Kidney (tissue), 13 donors: ENCODE measurements at regions not wholly inside any gene's neighbourhood (a gene's known extent, or its start where the extent isn't known, plus 50 kb on each side); places are given as distances from the start of the nearest gene placed in this dataset.
"Not testable (repeated sequence)": the region's sequence is repeated elsewhere in the genome, so short reads cannot be mapped to it uniquely, and the experiment has no call there.

ENCODE experiments used
- DNase-seq, 5 donors: peaks; one replicate each; pipeline ENCODE4 v3.0.0-alpha.2; 2013 to 2020
- FAIRE-seq: peaks from 2 replicates; lab custom pipeline; 2012; peaks lifted over from hg19 to GRCh38; lab: Jason Lieb, UNC
- H3K27ac ChIP-seq, 2 donors: one replicate each; pipeline ENCODE4 v1.7.0; 2013; ENCODE audit warnings: low read depth in 2 of 2, low read length in 2 of 2, inconsistent platforms in 1 of 2
- H3K27me3 ChIP-seq: one replicate; pipeline ENCODE4 v1.7.1; 2013; ENCODE audit warnings: low read length, inconsistent platforms; ENCODE audit not compliant: control insufficient read depth, insufficient read depth
- H3K36me3 ChIP-seq, 3 donors: one replicate each; pipeline versions ENCODE4 v1.7.0 to v1.7.1; 2013; ENCODE audit warnings: low read length in 3 of 3, control low read depth in 1 of 3, inconsistent platforms in 1 of 3; ENCODE audit not compliant: insufficient read depth in 3 of 3, control insufficient read depth in 2 of 3
- H3K4me1 ChIP-seq, 3 donors: one replicate each; pipeline versions ENCODE4 v1.7.0 to v1.7.1; 2013; ENCODE audit warnings: low read length in 3 of 3, inconsistent platforms in 1 of 3, low read depth in 1 of 3; ENCODE audit not compliant: control insufficient read depth in 2 of 3, insufficient read depth in 2 of 3
- H3K4me3 ChIP-seq, 3 donors: one replicate each; pipeline versions ENCODE4 v1.7.0 to v1.8.1; 2013; ENCODE audit warnings: low read length in 3 of 3, control low read depth in 1 of 3, inconsistent platforms in 1 of 3
- H3K9ac ChIP-seq, 3 donors: one replicate each; pipeline versions ENCODE4 v1.7.0 to v1.7.1; 2013; ENCODE audit warnings: low read length in 3 of 3, control low read depth in 1 of 3, inconsistent platforms in 1 of 3
- H3K9me3 ChIP-seq, 3 donors: one replicate each; pipeline versions ENCODE4 v1.7.0 to v1.7.1; 2013; ENCODE audit warnings: low read length in 3 of 3, control low read depth in 1 of 3, inconsistent platforms in 1 of 3; ENCODE audit not compliant: control insufficient read depth in 2 of 3, insufficient read depth in 1 of 3
- intact Hi-C: fragments of 100-400 bp; cut with DNase I; formaldehyde crosslinking; loops from one replicate; pipeline ENCODE4 v1.11.1; 2022
- TF ChIP-seq, protein P1 (sequence below): IDR thresholded peaks from 3 replicates; pipeline ENCODE4 v1.5.1; 2012; ENCODE audit warnings: mild to moderate bottlenecking, moderate library complexity, borderline replicate concordance; ENCODE audit not compliant: insufficient read depth; ENCODE audit errors: extremely low read depth
- donor health status: control.
- donor health status: control.
- donor health status: control.
- donor health status: control.
- donor health status: control.
- donor health status: DM: yes; HTN: yes; CAD: no.
- donor health status: Normal renal cell carcinoma (clear cell type).

GRCh38 chr6:1215884-1216487 lies 95.9 kb upstream of the FOXQ1 start:
- TF ChIP-seq, protein P1, sequence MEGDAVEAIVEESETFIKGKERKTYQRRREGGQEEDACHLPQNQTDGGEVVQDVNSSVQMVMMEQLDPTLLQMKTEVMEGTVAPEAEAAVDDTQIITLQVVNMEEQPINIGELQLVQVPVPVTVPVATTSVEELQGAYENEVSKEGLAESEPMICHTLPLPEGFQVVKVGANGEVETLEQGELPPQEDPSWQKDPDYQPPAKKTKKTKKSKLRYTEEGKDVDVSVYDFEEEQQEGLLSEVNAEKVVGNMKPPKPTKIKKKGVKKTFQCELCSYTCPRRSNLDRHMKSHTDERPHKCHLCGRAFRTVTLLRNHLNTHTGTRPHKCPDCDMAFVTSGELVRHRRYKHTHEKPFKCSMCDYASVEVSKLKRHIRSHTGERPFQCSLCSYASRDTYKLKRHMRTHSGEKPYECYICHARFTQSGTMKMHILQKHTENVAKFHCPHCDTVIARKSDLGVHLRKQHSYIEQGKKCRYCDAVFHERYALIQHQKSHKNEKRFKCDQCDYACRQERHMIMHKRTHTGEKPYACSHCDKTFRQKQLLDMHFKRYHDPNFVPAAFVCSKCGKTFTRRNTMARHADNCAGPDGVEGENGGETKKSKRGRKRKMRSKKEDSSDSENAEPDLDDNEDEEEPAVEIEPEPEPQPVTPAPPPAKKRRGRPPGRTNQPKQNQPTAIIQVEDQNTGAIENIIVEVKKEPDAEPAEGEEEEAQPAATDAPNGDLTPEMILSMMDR, result no peak
- DNase-seq (no peak), FAIRE-seq (no peak)
- Histone ChIP-seq H3K36me3 (no peaks in the 10 kb centered on the region), H3K9ac (no peak overlapping the region), H3K27ac (no peak overlapping the region), H3K4me1 (no peaks in the 10 kb centered on the region), H3K9me3 (no peaks in the 10 kb centered on the region), H3K27me3 (no peaks in the 10 kb centered on the region), H3K4me3 (no peak overlapping the region)
- intact Hi-C loops, result no loop called here

DNA sequence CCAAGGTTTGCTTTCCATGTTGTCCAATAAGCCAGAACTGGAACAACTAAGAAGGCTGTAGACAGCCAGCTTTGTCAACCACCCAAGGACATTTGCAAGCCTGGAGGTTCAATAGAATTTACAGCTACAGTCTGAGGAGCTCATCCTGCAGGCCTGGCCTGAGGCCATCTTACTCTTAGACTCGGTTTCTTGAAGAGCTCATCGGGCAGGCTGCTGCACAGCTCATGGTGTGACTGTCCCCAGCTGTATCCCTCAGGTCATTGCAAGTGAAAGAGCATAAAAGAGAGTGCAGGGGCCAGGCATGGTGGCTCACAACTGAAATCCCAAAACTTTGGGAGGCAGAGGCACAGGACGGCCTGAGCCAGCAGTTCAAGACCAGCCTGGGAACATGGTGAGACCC lies 96.9 kb upstream of the FOXQ1 start:
- Histone ChIP-seq H3K9me3 (no peaks in the 10 kb centered on the region), H3K9ac (no peak overlapping the region), H3K36me3 (no peaks in the 10 kb centered on the region), H3K27me3 (no peaks in the 10 kb centered on the region), H3K4me1 (no peaks in the 10 kb centered on the region), H3K4me3 (no peak overlapping the region), H3K27ac (no peak overlapping the region)
- no peak for DNase-seq
- intact Hi-C loops, result no loop called here
- TF ChIP-seq, protein P1, result no peak
- FAIRE-seq, result no peak

DNA sequence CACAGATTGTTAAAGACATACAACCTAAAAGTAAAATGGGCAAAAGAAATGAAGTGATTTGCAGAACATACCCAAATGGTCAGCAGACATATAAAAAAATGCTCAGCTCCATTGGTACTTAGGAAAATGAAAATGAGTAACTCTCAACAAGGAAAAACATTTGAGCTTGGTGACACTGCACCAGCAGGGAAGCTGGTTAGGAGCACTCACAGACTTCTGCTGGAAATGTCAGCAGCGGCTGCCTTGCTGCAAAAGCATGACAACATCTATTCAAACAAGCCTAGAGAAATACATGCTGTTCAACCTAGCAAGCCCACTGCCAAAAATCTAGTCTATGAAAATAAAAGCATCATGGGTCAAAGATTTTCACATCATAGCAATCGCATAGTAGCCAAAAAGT lies 99.0 kb upstream of the FOXQ1 start:
- no peaks in the 10 kb centered on the region for H3K4me1 ChIP-seq
- H3K9me3 ChIP-seq, result no peaks in the 10 kb centered on the region
- TF ChIP-seq, protein P1, result no peak
- H3K27ac ChIP-seq, result no peak overlapping the region
- H3K36me3 ChIP-seq, result no peaks in the 10 kb centered on the region
- intact Hi-C loops, result no loop called here
- H3K9ac ChIP-seq, result no peak overlapping the region
- H3K4me3 ChIP-seq, result no peak overlapping the region
- H3K27me3 ChIP-seq, result no peaks in the 10 kb centered on the region
- FAIRE-seq, result no peak
- DNase-seq, result no peak

DNA sequence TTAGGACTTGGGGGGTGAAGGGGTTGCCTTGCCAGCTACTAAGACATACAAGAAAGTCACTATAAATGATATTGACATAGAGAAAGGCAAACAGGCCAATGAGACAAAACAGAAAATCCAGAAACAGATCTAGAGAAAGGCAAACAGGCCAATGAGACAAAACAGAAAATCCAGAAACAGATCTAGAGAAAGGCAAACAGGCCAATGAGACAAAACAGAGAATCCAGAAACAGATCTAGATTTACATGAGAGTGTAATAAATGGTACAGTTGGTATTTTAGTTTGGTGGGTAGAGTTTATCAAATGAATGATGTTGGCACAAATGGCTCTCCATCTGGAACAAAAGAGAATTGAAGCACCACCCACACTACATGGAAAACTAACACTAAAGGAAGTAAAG lies 99.8 kb upstream of the FOXQ1 start:
- FAIRE-seq, H3K4me1 ChIP-seq, H3K27me3 ChIP-seq, H3K27ac ChIP-seq, H3K9ac ChIP-seq, H3K36me3 ChIP-seq, intact Hi-C loops, DNase-seq, H3K4me3 ChIP-seq, H3K9me3 ChIP-seq: not testable (repeated sequence)

- H3K9me3 ChIP-seq, FAIRE-seq, DNase-seq, H3K27ac ChIP-seq, H3K4me3 ChIP-seq, intact Hi-C loops, H3K27me3 ChIP-seq, H3K9ac ChIP-seq, H3K4me1 ChIP-seq, H3K36me3 ChIP-seq: not testable (repeated sequence)
These were observed 101.3 kb upstream of the FOXQ1 start for GRCh38 chr6:1210631-1211030.
